HEK293 (cell line): ENCODE measurements at regions not wholly inside any gene's neighbourhood (a gene's known extent, or its start where the extent isn't known, plus 50 kb on each side); places are given as distances from the start of the nearest gene placed in this dataset.

ENCODE experiments used
- CTCF ChIA-PET: fragments of 350-600 bp; formaldehyde crosslinking; extraction: SDS; loops from one replicate; lab custom pipeline; 2021; ENCODE audit warnings: antibody characterized with exemption; lab: Yijun Ruan, JAX
- POLR2A ChIA-PET: fragments of 300-600 bp; formaldehyde crosslinking; extraction: SDS; loops from one replicate; lab custom pipeline; 2020; ENCODE audit warnings: antibody characterized with exemption, inconsistent platforms; lab: Yijun Ruan, JAX
- H3K27ac ChIP-seq: fragments of 200-500 bp; sonication (Bioruptor generic); 2 replicates; pipeline ENCODE4 v1.5.1; 2014; ENCODE audit warnings: low read depth, low read length, control low read depth, inconsistent platforms; ENCODE audit errors: extremely low read depth
- H3K36me3 ChIP-seq, 2 experiments: fragments of 200-500 bp in 1 of 2; sonication (Bioruptor generic) in 1 of 2; 1 replicate in 1 of 2; 2 replicates in 1 of 2; pipeline ENCODE4 v1.5.1; 2014 to 2017; ENCODE audit warnings: inconsistent platforms in 2 of 2, low read length in 2 of 2; ENCODE audit not compliant: control insufficient read depth in 2 of 2, insufficient read depth in 1 of 2
- H3K4me1 ChIP-seq: fragments of 200-500 bp; sonication (Bioruptor generic); 2 replicates; pipeline ENCODE4 v1.5.1; 2014; ENCODE audit warnings: mild to moderate bottlenecking, low read length, inconsistent platforms; ENCODE audit not compliant: control insufficient read depth, insufficient read depth
- H3K4me3 ChIP-seq: 2 replicates; pipeline ENCODE4 v1.5.1; 2011; ENCODE audit warnings: low read depth, mild to moderate bottlenecking, control low read depth, low read length, moderate library complexity
- H3K9me3 ChIP-seq: fragments of 200-500 bp; sonication (Bioruptor generic); 2 replicates; pipeline ENCODE4 v1.5.1; 2014; ENCODE audit warnings: low read depth, low read length, inconsistent platforms; ENCODE audit not compliant: control insufficient read depth, insufficient read depth
- ATF2 ChIP-seq: fragments of 450-650 bp; formaldehyde crosslinking; IDR thresholded peaks from 2 replicates; pipeline ENCODE4 v1.5.1; 2016; ENCODE audit warnings: missing biosample characterization, missing genetic modification characterization, low read depth
- WT1 ChIP-seq: fragments of 450-650 bp; formaldehyde crosslinking; IDR thresholded peaks from 2 replicates; pipeline ENCODE4 v1.5.1; 2016; ENCODE audit warnings: missing biosample characterization, missing genetic modification characterization
- YY1 ChIP-seq: fragments of 450-650 bp; formaldehyde crosslinking; IDR thresholded peaks from 2 replicates; pipeline ENCODE4 v1.5.1; 2018; ENCODE audit warnings: missing biosample characterization, missing genetic modification characterization
- ZBTB49 ChIP-seq: fragments of 450-650 bp; formaldehyde crosslinking; IDR thresholded peaks from 2 replicates; pipeline ENCODE4 v1.5.1; 2016; ENCODE audit warnings: missing biosample characterization, missing genetic modification characterization, low read depth
- ZFP69B ChIP-seq: fragments of 450-650 bp; formaldehyde crosslinking; IDR thresholded peaks from 2 replicates; pipeline ENCODE4 v1.5.1; 2016; ENCODE audit warnings: missing biosample characterization, missing genetic modification characterization
- ZNF169 ChIP-seq: fragments of 450-650 bp; formaldehyde crosslinking; IDR thresholded peaks from 2 replicates; pipeline ENCODE4 v1.5.1; 2016; ENCODE audit warnings: missing biosample characterization, missing genetic modification characterization
- ZNF449 ChIP-seq: fragments of 450-650 bp; formaldehyde crosslinking; IDR thresholded peaks from 2 replicates; pipeline ENCODE4 v1.5.1; 2017; ENCODE audit warnings: missing biosample characterization, mild to moderate bottlenecking, missing genetic modification characterization, moderate library complexity
- ZNF549 ChIP-seq: fragments of 450-650 bp; IDR thresholded peaks from 2 replicates; pipeline ENCODE4 v1.5.1; 2018; ENCODE audit warnings: missing biosample characterization, missing genetic modification characterization, mild to moderate bottlenecking, inconsistent platforms, moderate library complexity
- ZNF585B ChIP-seq: fragments of 450-650 bp; formaldehyde crosslinking; IDR thresholded peaks from 2 replicates; pipeline ENCODE4 v1.5.1; 2016; ENCODE audit warnings: missing biosample characterization, missing genetic modification characterization
- TF ChIP-seq, protein P1 (sequence below): fragments of 450-650 bp; formaldehyde crosslinking; IDR thresholded peaks from 2 replicates; pipeline ENCODE4 v1.5.1; 2016; ENCODE audit warnings: missing biosample characterization, missing genetic modification characterization, borderline replicate concordance
- TF ChIP-seq, protein P2 (sequence below): fragments of 450-650 bp; IDR thresholded peaks from 2 replicates; pipeline ENCODE4 v1.5.1; 2018; ENCODE audit warnings: missing biosample characterization, missing genetic modification characterization

- no peak overlapping the region for H3K27ac ChIP-seq
- H3K9me3 ChIP-seq, result no peaks in the 10 kb centered on the region
- H3K4me1 ChIP-seq, result no peaks in the 10 kb centered on the region
- H3K36me3 ChIP-seq, result no peaks in the 10 kb centered on the region
- H3K4me3 ChIP-seq, result no peak overlapping the region
- TF ChIP-seq ATF2 (tag by site-specific recombination) (no peak), ZFP69B (tag by site-specific recombination) (no peak), ZBTB49 (tag by site-specific recombination) (no peak), ZNF169 (tag by site-specific recombination) (no peak), WT1 (no peak), ZNF549 (tag by site-specific recombination) (no peak), ZNF449 (tag by site-specific recombination) (no peak)
- TF ChIP-seq, protein P1, sequence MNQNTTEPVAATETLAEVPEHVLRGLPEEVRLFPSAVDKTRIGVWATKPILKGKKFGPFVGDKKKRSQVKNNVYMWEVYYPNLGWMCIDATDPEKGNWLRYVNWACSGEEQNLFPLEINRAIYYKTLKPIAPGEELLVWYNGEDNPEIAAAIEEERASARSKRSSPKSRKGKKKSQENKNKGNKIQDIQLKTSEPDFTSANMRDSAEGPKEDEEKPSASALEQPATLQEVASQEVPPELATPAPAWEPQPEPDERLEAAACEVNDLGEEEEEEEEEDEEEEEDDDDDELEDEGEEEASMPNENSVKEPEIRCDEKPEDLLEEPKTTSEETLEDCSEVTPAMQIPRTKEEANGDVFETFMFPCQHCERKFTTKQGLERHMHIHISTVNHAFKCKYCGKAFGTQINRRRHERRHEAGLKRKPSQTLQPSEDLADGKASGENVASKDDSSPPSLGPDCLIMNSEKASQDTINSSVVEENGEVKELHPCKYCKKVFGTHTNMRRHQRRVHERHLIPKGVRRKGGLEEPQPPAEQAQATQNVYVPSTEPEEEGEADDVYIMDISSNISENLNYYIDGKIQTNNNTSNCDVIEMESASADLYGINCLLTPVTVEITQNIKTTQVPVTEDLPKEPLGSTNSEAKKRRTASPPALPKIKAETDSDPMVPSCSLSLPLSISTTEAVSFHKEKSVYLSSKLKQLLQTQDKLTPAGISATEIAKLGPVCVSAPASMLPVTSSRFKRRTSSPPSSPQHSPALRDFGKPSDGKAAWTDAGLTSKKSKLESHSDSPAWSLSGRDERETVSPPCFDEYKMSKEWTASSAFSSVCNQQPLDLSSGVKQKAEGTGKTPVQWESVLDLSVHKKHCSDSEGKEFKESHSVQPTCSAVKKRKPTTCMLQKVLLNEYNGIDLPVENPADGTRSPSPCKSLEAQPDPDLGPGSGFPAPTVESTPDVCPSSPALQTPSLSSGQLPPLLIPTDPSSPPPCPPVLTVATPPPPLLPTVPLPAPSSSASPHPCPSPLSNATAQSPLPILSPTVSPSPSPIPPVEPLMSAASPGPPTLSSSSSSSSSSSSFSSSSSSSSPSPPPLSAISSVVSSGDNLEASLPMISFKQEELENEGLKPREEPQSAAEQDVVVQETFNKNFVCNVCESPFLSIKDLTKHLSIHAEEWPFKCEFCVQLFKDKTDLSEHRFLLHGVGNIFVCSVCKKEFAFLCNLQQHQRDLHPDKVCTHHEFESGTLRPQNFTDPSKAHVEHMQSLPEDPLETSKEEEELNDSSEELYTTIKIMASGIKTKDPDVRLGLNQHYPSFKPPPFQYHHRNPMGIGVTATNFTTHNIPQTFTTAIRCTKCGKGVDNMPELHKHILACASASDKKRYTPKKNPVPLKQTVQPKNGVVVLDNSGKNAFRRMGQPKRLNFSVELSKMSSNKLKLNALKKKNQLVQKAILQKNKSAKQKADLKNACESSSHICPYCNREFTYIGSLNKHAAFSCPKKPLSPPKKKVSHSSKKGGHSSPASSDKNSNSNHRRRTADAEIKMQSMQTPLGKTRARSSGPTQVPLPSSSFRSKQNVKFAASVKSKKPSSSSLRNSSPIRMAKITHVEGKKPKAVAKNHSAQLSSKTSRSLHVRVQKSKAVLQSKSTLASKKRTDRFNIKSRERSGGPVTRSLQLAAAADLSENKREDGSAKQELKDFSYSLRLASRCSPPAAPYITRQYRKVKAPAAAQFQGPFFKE (tag by site-specific recombination), result no peak
- POLR2A ChIA-PET, result no interaction called here
- CTCF ChIA-PET, result interaction anchor here (0.7 kb wide), 1 partner anchor 10 kb away, joined by 3 read pairs; no protein-coding TSS in a partner anchor
Measured at GRCh38 chr4:101593666-101594065, 196.9 kb upstream of the BANK1 start.

DNA sequence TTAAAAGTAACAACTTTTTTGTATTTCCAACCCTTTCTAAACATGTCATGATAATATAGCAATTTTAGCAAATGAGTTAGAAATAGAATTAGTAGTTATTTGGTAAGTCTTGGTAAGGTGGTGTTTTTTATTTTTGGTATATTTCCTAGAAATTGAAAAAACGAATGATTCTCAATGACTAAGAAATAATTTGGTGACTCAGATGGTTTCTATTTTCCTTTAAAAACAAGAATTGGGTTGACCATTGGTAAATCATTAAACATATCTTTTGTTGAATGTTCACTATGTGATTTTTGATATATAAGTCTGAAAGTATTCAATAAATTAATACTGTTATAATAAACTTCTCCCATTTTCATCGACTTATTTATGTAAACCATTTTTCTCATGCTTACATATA lies 206.2 kb upstream of the BANK1 start:
- Histone ChIP-seq H3K36me3 (no peaks in the 10 kb centered on the region), H3K27ac (no peak overlapping the region), H3K4me1 (no peaks in the 10 kb centered on the region), H3K4me3 (no peak overlapping the region), H3K9me3 (no peaks in the 10 kb centered on the region)
- TF ChIP-seq, protein P2, sequence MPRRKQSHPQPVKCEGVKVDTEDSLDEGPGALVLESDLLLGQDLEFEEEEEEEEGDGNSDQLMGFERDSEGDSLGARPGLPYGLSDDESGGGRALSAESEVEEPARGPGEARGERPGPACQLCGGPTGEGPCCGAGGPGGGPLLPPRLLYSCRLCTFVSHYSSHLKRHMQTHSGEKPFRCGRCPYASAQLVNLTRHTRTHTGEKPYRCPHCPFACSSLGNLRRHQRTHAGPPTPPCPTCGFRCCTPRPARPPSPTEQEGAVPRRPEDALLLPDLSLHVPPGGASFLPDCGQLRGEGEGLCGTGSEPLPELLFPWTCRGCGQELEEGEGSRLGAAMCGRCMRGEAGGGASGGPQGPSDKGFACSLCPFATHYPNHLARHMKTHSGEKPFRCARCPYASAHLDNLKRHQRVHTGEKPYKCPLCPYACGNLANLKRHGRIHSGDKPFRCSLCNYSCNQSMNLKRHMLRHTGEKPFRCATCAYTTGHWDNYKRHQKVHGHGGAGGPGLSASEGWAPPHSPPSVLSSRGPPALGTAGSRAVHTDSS (tag by site-specific recombination), result no peak
- TF ChIP-seq YY1 (tag by site-specific recombination) (no peak), ZNF585B (tag by site-specific recombination) (no peak)
- POLR2A ChIA-PET, result no interaction called here
- CTCF ChIA-PET, result no interaction called here
